CD14-positive monocyte (primary cell): ENCODE measurements at regions not wholly inside any gene's neighbourhood (a gene's known extent, or its start where the extent isn't known, plus 50 kb on each side); places are given as distances from the start of the nearest gene placed in this dataset.
A peak's percentile ranks its signal among the peaks of the same experiment; 100 is the strongest.

Experiments
- DNase-seq, 3 donors: peaks; one replicate each; pipeline ENCODE4 v3.0.0-alpha.2; 2011 to 2022
- H2AFZ ChIP-seq: 2 replicates; pipeline ENCODE4 v1.6.0; 2012; ENCODE audit warnings: mild to moderate bottlenecking, low read depth, low read length, inconsistent platforms; ENCODE audit not compliant: insufficient read depth, poor library complexity, severe bottlenecking
- H3K27ac ChIP-seq, 2 donors: 1 replicate in 1 of 2; 2 replicates in 1 of 2; pipeline ENCODE4 v1.5.1; 2012 to 2013; ENCODE audit warnings: low read length in 2 of 2, control low read depth in 1 of 2, inconsistent platforms in 1 of 2, low read depth in 1 of 2, mild to moderate bottlenecking in 1 of 2
- H3K27me3 ChIP-seq, 2 donors: one replicate each; pipeline versions ENCODE4 v1.6.0 to v1.6.1; 2011 to 2013; ENCODE audit warnings: low read length in 2 of 2; ENCODE audit not compliant: control insufficient read depth in 2 of 2, insufficient read depth in 2 of 2
- H3K36me3 ChIP-seq, 2 donors: replicated peaks in 1 of 2; 1 replicate in 1 of 2; 2 replicates in 1 of 2; pipeline versions ENCODE4 v1.5.1 to v1.6.1; 2012 to 2013; ENCODE audit warnings: low read length in 2 of 2, control low read depth in 1 of 2, inconsistent platforms in 1 of 2, mild to moderate bottlenecking in 1 of 2; ENCODE audit not compliant: insufficient read depth in 2 of 2, control insufficient read depth in 1 of 2
- H3K4me1 ChIP-seq, 2 donors: 1 replicate in 1 of 2; 2 replicates in 1 of 2; pipeline versions ENCODE4 v1.5.1 to v1.6.1; 2012 to 2013; ENCODE audit warnings: low read length in 2 of 2, control low read depth in 1 of 2, inconsistent platforms in 1 of 2, mild to moderate bottlenecking in 1 of 2, moderate library complexity in 1 of 2; ENCODE audit not compliant: insufficient read depth in 2 of 2, control insufficient read depth in 1 of 2
- H3K4me2 ChIP-seq: replicated peaks from 2 replicates; pipeline ENCODE3; 2012; ENCODE audit warnings: low read length, moderate library complexity, mild to moderate bottlenecking; ENCODE audit not compliant: poor library complexity, severe bottlenecking; ENCODE audit errors: extremely low read depth
- H3K4me3 ChIP-seq, 3 experiments: fragments of 200-600 bp in 1 of 3; sonication (generic) in 1 of 3; replicated peaks in 1 of 3; 1 replicate in 2 of 3; 2 replicates in 1 of 3; pipeline ENCODE4 v1.5.1; 2011 to 2013; ENCODE audit warnings: low read length in 3 of 3, mild to moderate bottlenecking in 3 of 3, control low read depth in 2 of 3, low read depth in 2 of 3, inconsistent platforms in 1 of 3, moderate library complexity in 1 of 3
- H3K79me2 ChIP-seq: 2 replicates; pipeline ENCODE4 v1.6.0; 2012; ENCODE audit warnings: mild to moderate bottlenecking, control low read depth, inconsistent platforms, low read length, moderate library complexity; ENCODE audit not compliant: insufficient read depth
- H3K9ac ChIP-seq: 2 replicates; pipeline ENCODE4 v1.6.0; 2017; ENCODE audit warnings: low read length, mild to moderate bottlenecking; ENCODE audit not compliant: insufficient read depth, poor library complexity, severe bottlenecking
- H3K9me3 ChIP-seq, 2 donors: replicated peaks in 1 of 2; 1 replicate in 1 of 2; 2 replicates in 1 of 2; pipeline versions ENCODE4 v1.5.1 to v1.6.1; 2012 to 2013; ENCODE audit warnings: low read length in 2 of 2, control low read depth in 1 of 2; ENCODE audit not compliant: control insufficient read depth in 1 of 2, insufficient read depth in 1 of 2
- H4K20me1 ChIP-seq: 2 replicates; pipeline ENCODE4 v1.6.0; 2012; ENCODE audit warnings: mild to moderate bottlenecking, low read length, control low read depth, moderate library complexity; ENCODE audit not compliant: insufficient read depth
- H3K27ac Mint-ChIP-seq, 7 donors: one replicate each; pipeline ENCODE4 v1.8.0; 2020; ENCODE audit warnings: mild to moderate bottlenecking in 7 of 7, mixed read lengths in 7 of 7, moderate library complexity in 6 of 7, inconsistent platforms in 2 of 7
- H3K27me3 Mint-ChIP-seq, 3 donors: one replicate each; pipeline ENCODE4 v1.8.0; 2021 to 2022; ENCODE audit warnings: low read depth in 3 of 3, mild to moderate bottlenecking in 3 of 3, mixed read lengths in 3 of 3, moderate library complexity in 3 of 3, inconsistent platforms in 1 of 3
- H3K36me3 Mint-ChIP-seq, 2 donors: one replicate each; pipeline ENCODE4 v1.8.0; 2020; ENCODE audit warnings: mixed read lengths in 2 of 2, inconsistent platforms in 1 of 2, mild to moderate bottlenecking in 1 of 2
- H3K4me1 Mint-ChIP-seq: one replicate; pipeline ENCODE4 v1.8.0; 2020; ENCODE audit warnings: mild to moderate bottlenecking, mixed read lengths
- H3K4me3 Mint-ChIP-seq, 2 donors: one replicate each; pipeline ENCODE4 v1.8.0; 2020; ENCODE audit warnings: mild to moderate bottlenecking in 2 of 2, mixed read lengths in 2 of 2, moderate library complexity in 1 of 2
- H3K9me3 Mint-ChIP-seq, 7 donors: one replicate each; pipeline ENCODE4 v1.8.0; 2020 to 2022; ENCODE audit warnings: mixed read lengths in 7 of 7, mild to moderate bottlenecking in 6 of 7, moderate library complexity in 6 of 7, inconsistent platforms in 2 of 7
- CTCF ChIP-seq: fragments of 200-600 bp; IDR thresholded peaks from one replicate; pipeline ENCODE4 v1.8.0; 2022; ENCODE audit warnings: antibody characterized with exemption, mild to moderate bottlenecking
- WGBS: methylation state at CpG from one replicate; pipeline ENCODE4 v1.1.5; 2013; ENCODE audit warnings: missing lambda C conversion rate; ENCODE audit not compliant: insufficient coverage; 5-methylcytosine and 5-hydroxymethylcytosine counted together
- intact Hi-C, 2 donors: fragments of 100-400 bp; cut with micrococcal nuclease; formaldehyde crosslinking; loops; one replicate each; pipeline versions ENCODE4 v1.15.0 to v1.15.1; 2023

GRCh38 chrX:15985937-15986336 lies 131.3 kb upstream of the AP1S2 start:
- Histone ChIP-seq H3K4me1 (no peaks in the 10 kb centered on the region), H2AFZ (peak overlapping the region; percentile 16), H3K27me3 (peaks cover 0 to 60% of the 10 kb centered on the region in 2 donors), H4K20me1 (no peaks in the 10 kb centered on the region), H3K4me3 (no peak overlapping the region), H3K9ac (no peak overlapping the region), H3K4me2 (no peak overlapping the region), H3K9me3 (no peaks in the 10 kb centered on the region), H3K27ac (no peak overlapping the region), H3K36me3 (no peaks in the 10 kb centered on the region), H3K79me2 (no peaks in the 10 kb centered on the region)
- no CpG with 5 or more reads among the region's 2 CpGs for WGBS
- intact Hi-C loops, result no loop called here
- DNase-seq, result peak; percentile 34 to 62 (median 38)
- TF ChIP-seq CTCF, result no peak
- H3K27ac Mint-ChIP-seq, result no peak overlapping the region
- H3K4me1 Mint-ChIP-seq, result peaks cover 1% of the 10 kb centered on the region
- peaks cover 0 to 3% (median 0%) of the 10 kb centered on the region in 7 donors for H3K9me3 Mint-ChIP-seq
- peaks cover 0 to 39% (median 0%) of the 10 kb centered on the region in 3 donors for H3K27me3 Mint-ChIP-seq
- H3K4me3 Mint-ChIP-seq, result no peak overlapping the region
- H3K36me3 Mint-ChIP-seq, result no peaks in the 10 kb centered on the region

DNA sequence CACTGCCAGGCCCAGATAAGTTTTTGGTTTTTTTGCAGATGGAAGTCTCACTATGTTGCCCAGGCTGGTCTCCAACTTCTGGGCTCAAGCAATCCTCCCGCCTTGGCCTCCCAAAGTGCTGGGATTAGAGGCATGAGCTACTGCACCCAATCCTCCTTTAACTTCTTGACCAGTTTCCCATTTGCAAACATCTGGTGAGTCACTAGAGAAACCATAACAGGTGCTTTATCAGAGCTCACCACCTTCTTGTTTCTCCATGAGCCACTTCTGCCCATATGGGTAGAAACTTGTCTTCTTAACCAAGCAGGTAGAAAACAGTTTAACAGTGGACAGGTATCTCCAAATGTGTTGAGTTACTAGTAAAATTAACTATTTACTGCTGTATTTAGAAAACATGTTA lies 128.4 kb upstream of the AP1S2 start:
- Histone ChIP-seq H3K9ac (no peak overlapping the region), H3K79me2 (no peaks in the 10 kb centered on the region), H2AFZ (no peak overlapping the region), H4K20me1 (no peaks in the 10 kb centered on the region), H3K36me3 (no peaks in the 10 kb centered on the region), H3K4me2 (no peak overlapping the region), H3K4me1 (peaks cover 6 to 8% of the 10 kb centered on the region in 2 donors), H3K4me3 (no peak overlapping the region), H3K27me3 (peaks cover 0 to 64% of the 10 kb centered on the region in 2 donors), H3K27ac (no peak overlapping the region), H3K9me3 (no peaks in the 10 kb centered on the region)
- Mint-ChIP-seq H3K4me3 (no peak overlapping the region), H3K27me3 (peaks cover 0 to 42% (median 0%) of the 10 kb centered on the region in 3 donors), H3K36me3 (no peaks in the 10 kb centered on the region), H3K9me3 (peaks cover 0 to 3% (median 0%) of the 10 kb centered on the region in 7 donors), H3K27ac (no peak overlapping the region), H3K4me1 (peaks cover 3% of the 10 kb centered on the region)
- TF ChIP-seq CTCF, result no peak
- DNase-seq, result no peak
- intact Hi-C loops, result no loop called here
- WGBS, result no CpG with 5 or more reads among the region's 1 CpG
